Sigmoid colon (tissue), 4 donors: ENCODE measurements at regions not wholly inside any gene's neighbourhood (a gene's known extent, or its start where the extent isn't known, plus 50 kb on each side); places are given as distances from the start of the nearest gene placed in this dataset.

Experiments
- EP300 ChIP-seq, 4 donors: sonication (generic); formaldehyde crosslinking; IDR thresholded peaks; one replicate each; pipeline ENCODE4 v1.6.1; 2017; ENCODE audit warnings: antibody characterized with exemption in 4 of 4
- POLR2A ChIP-seq, 2 donors: fragments of 450-650 bp; IDR thresholded peaks; one replicate each; pipeline ENCODE4 v1.6.1; 2016; ENCODE audit warnings: antibody characterized with exemption in 2 of 2, mild to moderate bottlenecking in 2 of 2, moderate library complexity in 2 of 2
- TF ChIP-seq, protein P1 (sequence below), 4 experiments: fragments of 450-650 bp in 3 of 4; fragments of 200-600 bp in 1 of 4; IDR thresholded peaks; one replicate each; pipeline ENCODE4 v1.5.1; 2016 to 2019; ENCODE audit warnings: antibody characterized with exemption in 4 of 4, mild to moderate bottlenecking in 3 of 4, moderate library complexity in 2 of 4

DNA sequence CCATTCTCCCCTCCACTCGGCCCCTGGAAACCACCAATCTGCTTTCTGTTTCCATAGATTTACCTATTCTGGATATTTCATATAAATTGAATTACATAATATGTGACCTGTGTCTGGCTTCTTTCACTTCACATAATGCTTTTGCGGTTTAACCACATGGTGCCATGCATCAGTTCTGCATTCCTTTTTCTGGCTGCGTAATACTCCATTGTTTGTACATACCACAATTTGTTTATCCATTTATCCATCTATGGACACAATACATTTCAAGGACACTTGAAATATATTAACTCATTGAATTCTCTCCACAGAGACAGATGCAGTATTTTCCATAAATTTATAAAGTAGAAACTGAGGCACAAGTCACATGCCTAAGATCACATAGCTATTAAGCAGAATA is 110.3 kb upstream of the ETV6 start:
- TF ChIP-seq, protein P1, sequence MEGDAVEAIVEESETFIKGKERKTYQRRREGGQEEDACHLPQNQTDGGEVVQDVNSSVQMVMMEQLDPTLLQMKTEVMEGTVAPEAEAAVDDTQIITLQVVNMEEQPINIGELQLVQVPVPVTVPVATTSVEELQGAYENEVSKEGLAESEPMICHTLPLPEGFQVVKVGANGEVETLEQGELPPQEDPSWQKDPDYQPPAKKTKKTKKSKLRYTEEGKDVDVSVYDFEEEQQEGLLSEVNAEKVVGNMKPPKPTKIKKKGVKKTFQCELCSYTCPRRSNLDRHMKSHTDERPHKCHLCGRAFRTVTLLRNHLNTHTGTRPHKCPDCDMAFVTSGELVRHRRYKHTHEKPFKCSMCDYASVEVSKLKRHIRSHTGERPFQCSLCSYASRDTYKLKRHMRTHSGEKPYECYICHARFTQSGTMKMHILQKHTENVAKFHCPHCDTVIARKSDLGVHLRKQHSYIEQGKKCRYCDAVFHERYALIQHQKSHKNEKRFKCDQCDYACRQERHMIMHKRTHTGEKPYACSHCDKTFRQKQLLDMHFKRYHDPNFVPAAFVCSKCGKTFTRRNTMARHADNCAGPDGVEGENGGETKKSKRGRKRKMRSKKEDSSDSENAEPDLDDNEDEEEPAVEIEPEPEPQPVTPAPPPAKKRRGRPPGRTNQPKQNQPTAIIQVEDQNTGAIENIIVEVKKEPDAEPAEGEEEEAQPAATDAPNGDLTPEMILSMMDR (IDR thresholded peaks at IDR 0.05) = no peak
- TF ChIP-seq EP300 (IDR thresholded peaks at IDR 0.05) (no peak), POLR2A (IDR thresholded peaks at IDR 0.05) (no peak)
